Middle frontal gyrus (tissue), 1 donor: ENCODE measurements at regions not wholly inside any gene's neighbourhood (a gene's known extent, or its start where the extent isn't known, plus 50 kb on each side); places are given as distances from the start of the nearest gene placed in this dataset.

Source experiments
- DNase-seq: peaks from one replicate; pipeline ENCODE4 v3.0.0-alpha.2; 2015; ENCODE audit warnings: low spot score; ENCODE audit errors: extremely low spot score

DNA sequence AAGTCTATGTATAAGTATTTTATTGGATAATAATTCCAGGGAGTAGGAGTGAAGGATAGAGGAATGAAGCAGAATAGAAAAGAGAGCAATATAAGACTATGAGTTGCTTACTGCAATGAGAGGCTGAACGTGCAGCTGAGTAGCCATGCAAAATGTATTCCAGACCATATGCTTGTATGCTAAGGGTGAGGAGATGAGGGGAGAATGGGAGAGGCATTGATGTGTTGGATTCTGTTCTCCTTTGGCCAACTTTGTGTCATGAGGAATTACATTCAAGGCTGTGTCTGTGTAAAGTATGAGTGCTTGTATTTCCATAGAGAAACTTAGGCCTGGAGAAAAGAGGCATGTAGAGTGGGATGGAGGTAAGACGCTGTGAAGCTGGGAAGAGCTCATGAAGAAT, 301.8 kb downstream of the ARL6IP6 start:
- no peak for DNase-seq

DNA sequence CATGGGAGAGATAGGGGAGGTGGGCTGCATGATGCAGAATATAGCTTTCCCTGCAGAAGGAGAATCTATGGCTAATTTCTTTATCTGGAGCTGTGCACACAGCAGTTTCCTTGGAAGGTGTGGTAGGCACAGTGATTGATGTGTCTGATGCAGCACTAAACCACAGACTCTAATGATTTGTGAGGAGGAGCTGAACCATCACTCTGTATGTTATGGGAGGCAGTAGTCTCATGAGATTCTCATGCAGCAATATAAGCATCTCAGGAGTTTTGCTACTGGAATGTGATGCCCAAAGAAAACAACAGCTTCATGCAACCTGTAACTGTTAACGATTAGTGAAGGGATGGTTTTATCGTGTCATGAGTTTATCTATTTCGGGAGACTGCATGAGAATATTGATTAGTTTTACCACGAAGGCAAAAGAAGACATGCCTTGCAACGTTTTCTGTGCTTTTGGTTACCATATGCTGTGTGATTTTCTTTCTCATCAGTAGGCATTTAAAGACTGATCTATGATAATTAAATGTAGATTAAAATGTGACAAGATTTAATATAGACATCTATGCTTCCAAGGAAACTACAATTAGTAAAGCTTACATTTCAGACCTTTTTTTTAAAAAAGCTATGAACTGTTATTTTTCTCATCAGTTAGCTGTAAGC, 286.8 kb downstream of the ARL6IP6 start:
- DNase-seq = no peak

DNA sequence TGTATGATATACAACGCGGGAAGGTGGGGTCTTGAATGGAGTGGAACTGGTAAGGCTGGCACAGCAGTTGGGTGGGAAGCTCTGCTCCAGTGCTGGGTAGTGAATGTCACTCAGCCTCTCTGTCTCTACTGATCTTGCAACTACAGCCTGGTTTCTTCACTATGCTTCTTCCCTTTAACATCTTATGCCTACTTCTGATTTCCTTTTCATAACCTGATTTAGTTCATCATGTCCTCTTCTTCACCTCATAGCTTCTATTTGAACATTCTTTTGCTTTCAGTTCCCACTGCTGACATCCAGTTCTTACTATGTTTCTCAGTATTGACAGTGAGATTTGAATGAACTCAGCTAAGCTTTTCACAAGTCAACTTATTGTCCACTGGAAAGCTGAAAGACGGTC, 286.2 kb downstream of the ARL6IP6 start:
- no peak for DNase-seq

GRCh38 chr2:152974146-152974545, 255.7 kb downstream of the ARL6IP6 start:
- DNase-seq = no peak

- no peak for DNase-seq
Observed at GRCh38 chr2:152971685-152972084, 253.3 kb downstream of the ARL6IP6 start.

DNA sequence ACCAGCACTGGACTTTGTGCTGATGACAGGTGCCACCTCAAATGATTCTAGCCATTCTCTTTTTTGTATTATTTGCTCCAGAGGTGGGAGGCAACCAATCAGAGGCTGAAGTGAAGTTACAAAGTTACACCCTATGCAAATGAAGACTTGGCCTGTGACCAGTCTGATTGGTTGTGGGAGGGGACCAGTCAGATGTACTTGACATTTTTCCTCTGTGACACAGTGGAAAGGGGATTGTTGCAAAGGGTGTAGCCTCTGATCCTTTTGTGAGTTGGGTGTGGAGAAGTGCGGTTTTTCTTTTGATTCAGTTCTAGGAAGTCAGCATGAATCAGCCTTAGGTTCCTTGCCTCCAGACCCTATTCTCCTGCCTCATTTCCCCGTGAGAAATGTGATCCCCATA, 244.0 kb downstream of the ARL6IP6 start:
- no peak for DNase-seq

GRCh38 chr2:152961351-152961750, 242.9 kb downstream of the ARL6IP6 start:
- DNase-seq = no peak

- no peak for DNase-seq
Observed at GRCh38 chr2:152950126-152950525, 231.7 kb downstream of the ARL6IP6 start.

- no peak for DNase-seq
Observed at GRCh38 chr2:152944099-152944498, 225.7 kb downstream of the ARL6IP6 start.

GRCh38 chr2:152942940-152943440, 224.6 kb downstream of the ARL6IP6 start:
- DNase-seq = no peak

- DNase-seq = no peak
Observed at GRCh38 chr2:152930501-152930900, 212.1 kb downstream of the ARL6IP6 start.

GRCh38 chr2:152929628-152930027, 211.2 kb downstream of the ARL6IP6 start:
- DNase-seq = no peak

- no peak for DNase-seq
Observed at GRCh38 chr2:152925547-152926448, 207.4 kb downstream of the ARL6IP6 start.

DNA sequence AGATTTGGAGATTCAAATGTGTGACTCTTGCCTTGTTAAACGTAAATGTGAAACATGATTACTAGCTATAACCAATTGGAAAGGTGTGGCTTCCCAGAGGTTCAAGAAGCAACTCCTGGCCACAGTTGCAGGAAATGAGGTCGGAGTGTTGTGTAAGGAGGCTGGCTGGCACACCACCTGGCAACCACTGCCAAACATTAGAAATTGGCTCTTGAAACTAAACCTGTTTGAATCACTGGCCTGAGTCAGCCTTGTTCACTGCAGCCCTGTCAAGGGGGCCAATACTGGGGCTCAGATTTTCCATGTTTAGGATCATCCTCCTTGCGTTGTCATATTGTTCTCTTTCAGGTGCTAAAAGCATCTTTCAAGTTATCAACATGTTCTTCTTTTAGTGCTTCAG, 206.3 kb downstream of the ARL6IP6 start:
- no peak for DNase-seq

- no peak for DNase-seq
Observed at GRCh38 chr2:152924219-152924618, 205.8 kb downstream of the ARL6IP6 start.

DNA sequence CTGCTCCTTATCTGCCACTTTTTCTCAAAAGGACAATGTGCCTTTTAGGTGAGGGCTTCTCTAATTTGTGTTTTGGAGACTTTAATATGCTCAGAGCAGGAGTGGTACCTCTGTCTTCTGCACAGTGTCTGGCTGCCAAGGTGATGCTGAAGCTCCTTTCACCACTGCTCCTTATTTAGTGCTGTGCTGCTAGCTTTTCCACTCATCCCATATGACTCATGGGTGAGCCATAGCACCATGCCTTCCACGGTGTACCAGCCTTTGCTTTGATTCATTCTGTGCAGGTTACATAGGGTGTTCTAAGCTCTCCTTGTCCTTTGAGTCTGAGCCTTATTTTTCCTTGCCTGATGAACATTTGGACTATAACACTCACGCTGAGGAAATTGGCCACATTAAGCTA, 202.4 kb downstream of the ARL6IP6 start:
- DNase-seq = no peak

GRCh38 chr2:152910970-152911369, 192.6 kb downstream of the ARL6IP6 start:
- DNase-seq = no peak

DNA sequence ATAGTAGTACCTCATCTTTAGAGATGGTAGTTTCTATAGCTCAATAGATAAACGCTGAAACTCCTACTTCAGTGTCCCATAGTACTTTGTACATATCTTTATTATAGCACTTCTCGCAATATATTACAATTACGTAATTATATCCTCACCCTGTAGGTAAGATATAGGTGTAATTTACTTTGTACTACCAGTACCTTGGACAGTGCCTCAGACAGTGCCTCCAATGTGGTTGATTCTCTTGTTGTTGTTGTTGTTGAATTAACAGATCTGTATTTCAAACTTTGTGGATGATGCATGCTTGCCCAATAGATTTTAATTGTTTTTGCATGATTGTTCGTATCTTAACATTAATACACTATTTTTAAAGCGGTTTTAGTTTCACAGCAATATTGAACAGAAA, 188.6 kb downstream of the ARL6IP6 start:
- no peak for DNase-seq

DNA sequence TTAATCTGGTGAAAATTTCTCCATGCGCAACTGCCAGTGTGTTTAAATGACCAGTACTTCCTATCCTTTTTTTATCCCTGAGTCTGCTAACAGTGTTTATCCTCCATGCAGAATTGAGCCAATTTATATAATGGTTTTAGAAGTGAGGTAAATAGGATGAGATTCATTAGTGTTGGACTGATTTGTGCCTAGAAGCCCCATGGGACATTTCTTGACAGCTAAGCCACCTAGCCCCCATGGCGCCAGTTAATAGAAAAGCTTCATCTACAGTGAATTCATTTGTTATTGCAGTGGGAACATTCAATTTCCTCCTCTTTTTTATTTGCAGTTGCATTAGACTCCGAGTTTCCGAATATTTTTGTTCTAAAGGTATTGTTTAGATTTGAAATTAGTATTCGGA, 175.6 kb downstream of the ARL6IP6 start:
- DNase-seq = no peak

DNA sequence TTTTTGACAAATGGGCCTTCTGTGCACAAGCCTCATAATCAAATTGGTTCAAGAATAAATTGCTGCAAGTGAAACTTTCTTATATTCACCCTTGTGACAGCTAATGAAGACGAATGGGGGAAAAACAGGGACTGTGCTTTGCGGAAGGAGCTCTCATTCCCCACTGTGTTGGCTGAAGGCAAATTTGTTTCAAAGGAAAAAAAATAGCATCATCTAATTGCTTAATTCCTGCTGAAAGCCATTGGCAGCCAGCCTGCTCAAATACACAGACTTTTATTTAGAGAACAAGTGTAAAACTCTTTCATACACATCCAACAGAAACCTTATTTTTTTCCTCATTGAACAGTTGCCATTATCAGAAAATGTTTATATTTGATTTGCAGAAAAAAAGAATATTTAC, 172.3 kb downstream of the ARL6IP6 start:
- DNase-seq = no peak

DNA sequence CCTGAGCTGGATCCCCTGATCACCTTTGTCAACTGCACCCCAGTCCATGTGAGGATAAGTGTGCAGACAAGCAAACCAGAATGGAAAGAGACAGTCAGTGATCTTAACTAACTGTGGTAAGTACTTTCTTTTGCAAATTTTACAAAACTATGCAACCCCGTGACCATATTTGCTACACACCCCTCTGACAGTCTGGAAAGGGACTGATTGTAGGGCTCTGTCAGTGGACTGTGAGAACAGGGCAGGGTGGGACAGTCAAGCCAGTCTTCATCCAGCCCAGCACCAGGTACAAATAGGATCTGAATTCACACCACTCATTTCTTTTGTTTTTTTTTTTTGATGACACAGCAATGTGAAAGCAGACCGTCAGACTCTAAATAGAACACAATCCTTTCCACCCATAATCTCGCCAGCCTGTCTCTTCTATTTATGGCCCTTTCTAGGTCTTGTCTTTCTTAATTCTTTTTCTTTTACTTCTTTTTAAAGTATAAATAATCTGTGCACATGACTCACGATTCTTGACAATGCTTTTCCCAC, 165.6 kb downstream of the ARL6IP6 start:
- no peak for DNase-seq

DNA sequence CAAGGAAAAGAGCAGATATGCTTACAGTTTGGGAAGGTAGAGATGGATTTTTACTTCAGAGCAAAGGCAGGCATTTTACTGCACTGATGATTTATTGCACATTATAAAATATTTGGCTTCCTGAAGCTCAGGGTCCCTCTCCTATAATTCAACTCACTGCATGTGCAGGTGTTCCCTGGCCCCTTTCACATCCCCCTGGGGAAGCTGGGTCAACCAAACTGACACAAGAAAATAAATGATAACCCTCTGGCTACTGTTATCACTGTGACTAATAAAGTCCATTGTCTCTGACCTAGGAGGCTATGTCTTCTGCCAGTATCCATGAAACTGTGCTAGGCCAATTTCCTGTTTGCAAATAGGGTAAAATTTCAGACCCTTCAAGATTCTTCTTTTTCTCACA, 163.1 kb downstream of the ARL6IP6 start:
- DNase-seq = no peak
